T-helper 1 cell treated with Interleukin-12 subunit alpha and Interleukin-12 subunit beta and Interleukin-4 antibody, amounts not matched to agents 30 ng/mL and 1 ng/mL, for 36 hours (primary cell): ENCODE measurements at regions not wholly inside any gene's neighbourhood (a gene's known extent, or its start where the extent isn't known, plus 50 kb on each side); places are given as distances from the start of the nearest gene placed in this dataset.
"Not testable (repeated sequence)": the region's sequence is repeated elsewhere in the genome, so short reads cannot be mapped to it uniquely, and the experiment has no call there.

ENCODE experiments used
- intact Hi-C: fragments of 100-400 bp; cut with micrococcal nuclease; formaldehyde crosslinking; loops from one replicate; pipeline ENCODE4 v1.15.1; 2024

- intact Hi-C loops, result no loop called here
These were observed 577.7 kb downstream of the EBF1 start for GRCh38 chr5:158521995-158522394.

GRCh38 chr5:158519433-158520021 lies 580.2 kb downstream of the EBF1 start:
- intact Hi-C loops, result no loop called here

- intact Hi-C loops, result no loop called here
These were observed 583.2 kb downstream of the EBF1 start for GRCh38 chr5:158516521-158516920.

GRCh38 chr5:158514986-158515359 lies 584.7 kb downstream of the EBF1 start:
- intact Hi-C loops, result no loop called here

GRCh38 chr5:158514319-158514985 lies 585.3 kb downstream of the EBF1 start:
- intact Hi-C loops, result no loop called here

- intact Hi-C loops, result no loop called here
These were observed 586.0 kb downstream of the EBF1 start for GRCh38 chr5:158513490-158514318.

- intact Hi-C loops, result no loop called here
These were observed 588.3 kb downstream of the EBF1 start for GRCh38 chr5:158511454-158511853.

GRCh38 chr5:158510479-158510878 lies 589.2 kb downstream of the EBF1 start:
- intact Hi-C loops, result no loop called here

GRCh38 chr5:158506648-158507047 lies 593.1 kb downstream of the EBF1 start:
- intact Hi-C loops, result no loop called here

GRCh38 chr5:158502686-158503085 lies 597.0 kb downstream of the EBF1 start:
- intact Hi-C loops, result no loop called here

GRCh38 chr5:158499892-158500418 lies 599.8 kb downstream of the EBF1 start:
- intact Hi-C loops, result no loop called here

GRCh38 chr5:158499075-158499891 lies 600.4 kb downstream of the EBF1 start:
- intact Hi-C loops, result no loop called here

- intact Hi-C loops, result no loop called here
These were observed 603.1 kb downstream of the EBF1 start for GRCh38 chr5:158496624-158497023.

- intact Hi-C loops, result no loop called here
These were observed 605.2 kb downstream of the EBF1 start for GRCh38 chr5:158494541-158494940.

GRCh38 chr5:158494044-158494443 lies 605.7 kb downstream of the EBF1 start:
- intact Hi-C loops, result not testable (repeated sequence)

- intact Hi-C loops, result no loop called here
These were observed 606.9 kb downstream of the EBF1 start for GRCh38 chr5:158492841-158493242.

GRCh38 chr5:158492136-158492535 lies 607.6 kb downstream of the EBF1 start:
- intact Hi-C loops, result no loop called here

GRCh38 chr5:158487664-158488063 lies 612.1 kb downstream of the EBF1 start:
- intact Hi-C loops, result no loop called here

- intact Hi-C loops, result no loop called here
These were observed 612.6 kb downstream of the EBF1 start for GRCh38 chr5:158487156-158487555.

GRCh38 chr5:158486566-158486965 lies 613.1 kb downstream of the EBF1 start:
- intact Hi-C loops, result no loop called here

GRCh38 chr5:158485604-158486081 lies 614.1 kb downstream of the EBF1 start:
- intact Hi-C loops, result no loop called here
